ENCODE measurements at regions not wholly inside any gene's neighbourhood (a gene's known extent, or its start where the extent isn't known, plus 50 kb on each side); places are given as distances from the start of the nearest gene placed in this dataset.

DNA sequence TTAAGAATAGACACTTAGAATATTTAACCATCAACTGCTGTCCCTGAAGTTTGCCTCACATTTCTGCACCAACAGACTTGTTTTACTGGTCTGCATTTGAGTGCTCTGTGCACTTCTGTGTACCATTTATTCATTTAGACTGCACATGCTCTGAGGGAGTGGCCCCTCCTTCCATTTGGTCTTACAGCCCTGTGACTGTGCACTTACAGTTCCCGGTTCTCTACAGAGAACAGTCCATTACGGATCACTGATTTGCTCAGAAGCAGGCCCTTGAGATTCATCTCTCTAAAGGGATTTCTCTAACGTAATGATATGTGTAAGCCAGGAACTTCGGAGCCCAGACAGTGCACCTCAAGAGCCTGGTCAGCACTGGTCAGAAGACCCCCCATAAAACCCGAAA, 247.3 kb upstream of the BLID start:
- TF ChIP-seq, protein P1, sequence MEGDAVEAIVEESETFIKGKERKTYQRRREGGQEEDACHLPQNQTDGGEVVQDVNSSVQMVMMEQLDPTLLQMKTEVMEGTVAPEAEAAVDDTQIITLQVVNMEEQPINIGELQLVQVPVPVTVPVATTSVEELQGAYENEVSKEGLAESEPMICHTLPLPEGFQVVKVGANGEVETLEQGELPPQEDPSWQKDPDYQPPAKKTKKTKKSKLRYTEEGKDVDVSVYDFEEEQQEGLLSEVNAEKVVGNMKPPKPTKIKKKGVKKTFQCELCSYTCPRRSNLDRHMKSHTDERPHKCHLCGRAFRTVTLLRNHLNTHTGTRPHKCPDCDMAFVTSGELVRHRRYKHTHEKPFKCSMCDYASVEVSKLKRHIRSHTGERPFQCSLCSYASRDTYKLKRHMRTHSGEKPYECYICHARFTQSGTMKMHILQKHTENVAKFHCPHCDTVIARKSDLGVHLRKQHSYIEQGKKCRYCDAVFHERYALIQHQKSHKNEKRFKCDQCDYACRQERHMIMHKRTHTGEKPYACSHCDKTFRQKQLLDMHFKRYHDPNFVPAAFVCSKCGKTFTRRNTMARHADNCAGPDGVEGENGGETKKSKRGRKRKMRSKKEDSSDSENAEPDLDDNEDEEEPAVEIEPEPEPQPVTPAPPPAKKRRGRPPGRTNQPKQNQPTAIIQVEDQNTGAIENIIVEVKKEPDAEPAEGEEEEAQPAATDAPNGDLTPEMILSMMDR (IDR thresholded peaks at IDR 0.05) = no peak
- TF ChIP-seq POLR2A (IDR thresholded peaks at IDR 0.05) = no peak

Measured in testis (tissue), 2 donors.